Epithelial cell of proximal tubule (primary cell): ENCODE measurements at regions not wholly inside any gene's neighbourhood (a gene's known extent, or its start where the extent isn't known, plus 50 kb on each side); places are given as distances from the start of the nearest gene placed in this dataset.

Experiments used
- DNase-seq: peaks from one replicate; pipeline ENCODE4 v3.0.0-alpha.2; 2011; ENCODE audit warnings: low read depth
- H3K4me3 ChIP-seq: 2 replicates; pipeline ENCODE4 v1.5.1; 2011; ENCODE audit warnings: low read depth, mild to moderate bottlenecking, low read length
- TF ChIP-seq, protein P1 (sequence below): conservative IDR thresholded peaks from 2 replicates; pipeline ENCODE4 v1.5.1; 2012; ENCODE audit warnings: low read depth, mild to moderate bottlenecking, low read length

DNA sequence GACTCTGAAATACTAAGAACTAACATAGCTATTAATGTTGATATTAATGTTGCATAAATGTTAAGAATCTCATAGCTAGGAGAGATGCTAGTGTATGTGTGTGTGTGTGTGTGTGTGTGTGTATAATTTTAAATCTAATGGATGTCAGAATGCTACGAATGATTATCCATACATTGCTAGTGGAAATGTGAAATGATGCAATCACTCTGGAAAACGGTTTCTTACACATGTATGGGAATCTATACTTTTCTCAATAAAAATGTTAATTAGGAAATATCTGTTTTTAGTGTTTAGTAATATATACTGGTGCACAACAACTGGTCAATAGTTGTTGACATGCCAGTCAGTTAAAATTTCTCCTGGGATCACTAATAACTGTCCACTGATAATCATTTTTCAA is 908.8 kb upstream of the POU3F3 start:
- TF ChIP-seq, protein P1, sequence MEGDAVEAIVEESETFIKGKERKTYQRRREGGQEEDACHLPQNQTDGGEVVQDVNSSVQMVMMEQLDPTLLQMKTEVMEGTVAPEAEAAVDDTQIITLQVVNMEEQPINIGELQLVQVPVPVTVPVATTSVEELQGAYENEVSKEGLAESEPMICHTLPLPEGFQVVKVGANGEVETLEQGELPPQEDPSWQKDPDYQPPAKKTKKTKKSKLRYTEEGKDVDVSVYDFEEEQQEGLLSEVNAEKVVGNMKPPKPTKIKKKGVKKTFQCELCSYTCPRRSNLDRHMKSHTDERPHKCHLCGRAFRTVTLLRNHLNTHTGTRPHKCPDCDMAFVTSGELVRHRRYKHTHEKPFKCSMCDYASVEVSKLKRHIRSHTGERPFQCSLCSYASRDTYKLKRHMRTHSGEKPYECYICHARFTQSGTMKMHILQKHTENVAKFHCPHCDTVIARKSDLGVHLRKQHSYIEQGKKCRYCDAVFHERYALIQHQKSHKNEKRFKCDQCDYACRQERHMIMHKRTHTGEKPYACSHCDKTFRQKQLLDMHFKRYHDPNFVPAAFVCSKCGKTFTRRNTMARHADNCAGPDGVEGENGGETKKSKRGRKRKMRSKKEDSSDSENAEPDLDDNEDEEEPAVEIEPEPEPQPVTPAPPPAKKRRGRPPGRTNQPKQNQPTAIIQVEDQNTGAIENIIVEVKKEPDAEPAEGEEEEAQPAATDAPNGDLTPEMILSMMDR, result no peak
- no peak for DNase-seq

DNA sequence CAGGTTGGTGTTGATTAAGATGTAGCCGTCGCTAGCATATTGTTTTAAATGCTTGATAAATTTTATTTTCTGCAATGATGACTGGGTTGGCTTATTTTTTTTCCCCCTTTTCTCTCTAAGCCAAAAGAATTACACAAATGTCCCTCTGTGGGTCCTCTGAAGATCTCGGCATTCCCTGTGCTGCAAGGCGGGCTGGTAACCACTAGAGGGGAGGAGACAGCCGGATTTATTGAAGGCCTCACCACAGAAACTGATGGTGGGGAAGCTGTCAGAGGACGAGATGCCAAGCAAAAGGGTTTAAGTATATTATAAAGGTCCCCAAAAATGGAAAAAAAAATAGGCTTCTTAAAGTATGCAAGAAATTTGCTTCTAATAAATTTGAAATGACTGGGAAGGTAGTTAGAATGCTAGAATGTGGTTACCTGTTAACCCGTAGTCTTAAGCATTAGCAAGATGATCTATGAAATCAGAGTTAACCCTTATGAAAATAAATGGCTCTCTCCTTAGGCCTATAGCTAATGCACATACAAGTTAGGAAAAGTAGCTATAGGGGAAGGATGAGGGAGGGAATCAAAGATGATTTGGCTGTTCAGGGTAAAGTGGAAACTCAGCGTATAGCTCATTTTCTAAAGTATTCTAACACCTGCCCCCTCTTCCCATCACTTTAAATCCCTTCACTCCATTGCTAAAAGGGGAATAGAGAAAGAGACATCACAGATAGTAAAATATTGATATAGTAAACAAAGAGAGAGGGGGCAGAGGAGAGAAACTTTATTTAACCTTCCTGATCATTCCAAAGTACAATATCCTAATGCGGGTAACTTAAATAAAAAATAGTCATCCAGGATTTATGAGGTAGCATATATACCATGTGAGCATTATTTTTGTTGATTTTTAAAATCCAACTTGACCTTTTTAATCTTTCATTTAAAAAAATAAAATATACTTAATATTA is 894.5 kb upstream of the POU3F3 start:
- no peak for DNase-seq
- TF ChIP-seq, protein P1, result peak; percentile 97
- no peak overlapping the region for H3K4me3 ChIP-seq

More for the DNA sequence above, 908.8 kb upstream of the POU3F3 start:
- no peak overlapping the region for H3K4me3 ChIP-seq

DNA sequence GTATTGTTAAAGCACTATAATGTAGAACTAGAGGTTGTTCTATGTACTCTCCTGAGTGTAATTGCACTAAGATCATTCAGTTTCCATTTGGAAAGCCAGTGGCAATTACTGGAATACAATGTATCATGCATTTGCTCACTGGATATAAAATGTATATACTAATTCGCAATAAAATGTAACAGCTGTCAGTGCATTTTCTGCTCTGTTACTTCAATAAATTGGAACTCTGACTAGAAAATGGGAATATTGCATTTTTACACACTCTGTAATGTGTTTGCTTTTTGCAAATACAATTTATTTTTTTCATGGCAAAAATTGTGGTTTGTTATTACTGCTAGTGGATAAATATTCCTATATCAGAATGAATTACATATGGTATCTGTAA is 893.8 kb upstream of the POU3F3 start:
- H3K4me3 ChIP-seq, result no peak overlapping the region
- TF ChIP-seq, protein P1, result no peak
- DNase-seq, result no peak

DNA sequence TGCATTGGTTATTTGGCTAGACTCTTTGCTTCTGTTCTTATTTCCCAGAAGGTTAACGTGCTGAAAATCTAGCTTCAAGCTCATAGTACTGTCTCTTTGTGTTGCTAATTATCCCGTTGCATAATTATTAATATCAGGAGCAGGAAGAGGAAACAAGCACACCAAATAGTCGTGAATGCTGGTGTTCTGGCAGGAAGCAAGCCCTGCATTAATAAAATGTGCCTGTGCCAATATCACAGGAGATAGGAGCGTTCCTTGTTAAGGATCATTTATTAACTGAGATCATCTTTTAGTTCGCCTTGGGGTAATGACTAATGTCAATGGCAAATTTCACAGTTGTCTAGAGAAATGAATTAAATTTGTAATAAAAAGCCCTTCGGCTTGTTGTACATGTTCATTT is 893.0 kb upstream of the POU3F3 start:
- H3K4me3 ChIP-seq, result no peak overlapping the region
- TF ChIP-seq, protein P1, result no peak
- DNase-seq, result no peak

DNA sequence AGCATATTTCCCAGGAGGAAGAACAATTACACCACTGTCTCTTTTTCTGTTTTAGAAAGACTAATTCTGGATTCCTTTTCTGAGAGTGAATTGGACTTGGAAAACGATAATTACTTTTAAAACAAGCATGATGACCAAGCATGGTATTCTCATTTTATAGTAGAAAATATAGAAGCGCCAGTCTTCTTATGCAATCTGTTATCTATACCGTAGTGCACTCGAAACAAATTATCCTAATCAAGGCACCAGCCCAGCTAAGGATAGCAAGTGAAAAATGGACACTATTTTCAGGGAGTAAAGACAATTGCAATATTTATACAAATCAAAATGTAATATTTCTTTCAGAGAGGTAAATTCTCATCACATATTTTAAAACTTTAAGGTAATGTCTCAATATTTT is 892.1 kb upstream of the POU3F3 start:
- no peak for DNase-seq
- TF ChIP-seq, protein P1, result no peak
- no peak overlapping the region for H3K4me3 ChIP-seq

DNA sequence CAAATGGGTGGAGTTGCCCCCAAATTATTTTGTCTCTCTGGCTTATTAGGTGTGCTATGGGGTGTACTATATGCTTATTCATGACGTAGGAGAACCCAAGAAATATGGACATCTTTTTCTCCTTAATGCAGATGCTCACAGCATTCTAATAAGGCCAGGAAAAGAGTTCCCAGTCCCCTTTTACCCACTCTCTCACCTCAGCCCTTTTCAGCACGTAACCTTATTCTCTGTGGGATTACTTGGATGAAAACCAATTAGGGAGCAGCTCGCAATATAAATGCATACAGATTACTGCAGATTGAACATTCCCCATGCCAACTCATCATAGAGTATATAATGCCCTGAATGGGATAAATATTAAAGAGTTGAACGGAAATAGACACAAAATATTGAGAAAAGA is 891.2 kb upstream of the POU3F3 start:
- H3K4me3 ChIP-seq, result no peak overlapping the region
- no peak for DNase-seq
- TF ChIP-seq, protein P1, result no peak
